COR-L47 (cell line): ENCODE measurements at regions not wholly inside any gene's neighbourhood (a gene's known extent, or its start where the extent isn't known, plus 50 kb on each side); places are given as distances from the start of the nearest gene placed in this dataset.

ENCODE experiments used
- DNase-seq: peaks from one replicate; lab custom pipeline; 2025; lab: John Stamatoyannopoulos, UW

DNA sequence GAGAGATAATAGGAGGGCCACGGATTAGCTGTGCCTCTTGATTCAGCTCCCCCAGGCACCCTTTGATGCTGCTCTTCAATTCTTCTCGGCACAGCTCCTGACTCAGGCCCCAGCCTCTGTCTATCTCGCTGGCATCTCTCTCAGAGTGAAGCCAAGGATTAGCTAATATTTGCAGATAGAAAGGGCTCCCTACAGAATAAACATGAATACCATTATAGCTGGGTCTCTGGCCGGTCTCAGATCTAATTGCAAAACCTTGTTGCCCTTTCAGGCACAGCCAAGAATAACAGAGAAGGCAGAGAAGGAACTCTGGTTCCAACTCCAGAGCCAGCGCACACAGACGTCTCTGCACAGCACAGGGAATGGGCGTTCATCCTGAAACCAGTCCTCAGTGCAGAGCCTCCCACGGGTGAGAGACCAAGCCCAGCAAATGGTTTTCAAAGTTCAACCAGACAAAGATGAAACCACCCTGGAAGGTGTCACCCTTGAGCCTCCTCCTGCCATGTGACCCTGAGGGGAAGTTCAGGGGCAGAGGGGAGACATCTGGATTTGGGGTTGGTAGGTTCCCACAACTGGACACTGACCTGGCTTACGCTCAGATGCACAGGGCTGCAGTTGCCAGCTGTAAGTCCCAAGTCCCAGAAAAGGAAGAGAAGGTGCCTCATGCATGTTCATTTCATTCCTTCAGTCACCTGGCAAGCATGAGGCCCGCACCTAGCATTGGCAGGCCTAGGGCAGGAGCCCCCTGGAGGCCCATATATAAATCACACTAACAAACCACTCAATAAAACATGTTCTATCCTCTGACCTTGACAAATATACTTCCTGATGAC lies 394.0 kb downstream of the NPHP4 start:
- DNase-seq: no peak

DNA sequence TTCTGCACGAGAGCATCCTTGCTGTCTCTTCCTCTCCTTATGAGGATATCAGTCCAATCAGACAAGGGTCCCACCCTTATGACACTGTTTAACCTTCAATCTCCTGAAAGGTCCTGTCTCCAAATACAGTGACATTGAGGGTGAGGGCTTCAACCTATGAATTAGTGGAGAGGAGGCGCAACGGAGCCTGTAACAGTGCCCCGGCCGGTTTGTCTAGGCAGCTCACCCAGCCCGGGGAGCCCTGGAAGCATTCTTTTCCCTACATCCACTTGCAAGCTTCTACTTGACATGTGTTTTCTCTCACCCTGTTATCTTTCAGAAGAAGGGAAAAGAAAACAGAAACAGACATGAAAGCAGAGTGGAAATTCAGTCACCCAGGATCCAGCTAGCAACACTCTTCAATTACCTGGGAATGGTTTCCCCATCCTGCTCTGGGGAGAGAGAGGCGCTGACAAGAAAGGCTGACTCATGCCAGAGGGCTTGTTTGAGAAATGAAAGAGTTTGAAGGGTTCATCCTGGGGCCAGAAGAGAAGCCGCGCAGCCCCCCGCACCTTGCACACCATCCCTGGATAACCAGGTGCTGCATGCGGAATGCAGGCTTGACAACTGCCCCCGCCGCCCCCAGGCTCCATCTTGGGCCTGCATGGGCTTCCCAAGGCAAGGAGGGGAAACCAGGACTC lies 394.9 kb downstream of the NPHP4 start:
- DNase-seq: no peak

DNA sequence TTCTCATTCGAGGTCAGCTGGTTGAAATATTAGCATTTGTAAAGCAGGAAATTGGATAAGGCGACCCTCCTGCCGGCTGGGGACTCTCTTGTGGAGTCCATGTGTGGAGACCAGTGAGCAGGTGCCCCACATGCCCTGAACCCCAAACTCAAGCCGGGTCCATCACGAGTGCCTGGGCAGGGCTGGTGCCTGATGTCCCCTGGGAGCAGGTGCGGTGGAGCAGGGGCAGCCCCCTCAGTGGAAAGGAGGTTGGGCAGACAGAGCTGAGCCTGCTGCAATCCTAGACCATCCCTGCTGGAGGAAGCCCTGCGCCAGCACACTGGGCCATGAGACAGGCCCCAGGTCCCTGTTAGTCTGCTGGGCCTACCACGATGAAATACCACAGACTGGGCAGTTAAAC lies 395.6 kb downstream of the NPHP4 start:
- no peak for DNase-seq

DNA sequence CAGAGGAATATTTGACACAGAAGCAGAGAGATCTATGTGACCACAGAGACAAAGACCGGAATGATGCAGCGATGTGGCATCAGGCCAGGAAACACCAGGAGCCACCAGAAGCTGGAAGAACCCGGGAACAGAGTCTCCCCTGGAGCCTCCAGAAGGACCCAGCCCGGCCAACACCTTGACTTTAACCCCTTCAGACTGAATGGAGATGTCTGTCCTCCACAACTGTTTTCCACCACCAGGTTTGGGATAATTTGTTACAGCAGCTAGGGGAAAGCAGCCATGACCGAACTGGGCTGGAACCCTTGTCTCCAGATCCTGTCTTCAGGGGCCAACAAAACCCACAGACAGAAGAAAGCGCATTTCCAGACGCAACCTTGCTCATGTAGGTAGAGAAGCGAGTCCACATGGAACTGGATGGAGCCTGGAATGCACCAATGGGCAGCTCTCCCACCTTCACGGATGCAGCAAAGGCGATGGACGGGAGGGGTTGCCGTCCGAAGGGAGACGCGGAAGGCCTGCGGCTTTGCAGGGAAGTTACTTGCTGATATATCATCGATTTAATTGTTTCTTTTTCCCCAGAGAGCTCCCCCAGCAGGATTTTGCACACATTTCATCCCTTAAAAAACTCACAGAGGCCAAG lies 396.6 kb downstream of the NPHP4 start:
- DNase-seq: no peak

DNA sequence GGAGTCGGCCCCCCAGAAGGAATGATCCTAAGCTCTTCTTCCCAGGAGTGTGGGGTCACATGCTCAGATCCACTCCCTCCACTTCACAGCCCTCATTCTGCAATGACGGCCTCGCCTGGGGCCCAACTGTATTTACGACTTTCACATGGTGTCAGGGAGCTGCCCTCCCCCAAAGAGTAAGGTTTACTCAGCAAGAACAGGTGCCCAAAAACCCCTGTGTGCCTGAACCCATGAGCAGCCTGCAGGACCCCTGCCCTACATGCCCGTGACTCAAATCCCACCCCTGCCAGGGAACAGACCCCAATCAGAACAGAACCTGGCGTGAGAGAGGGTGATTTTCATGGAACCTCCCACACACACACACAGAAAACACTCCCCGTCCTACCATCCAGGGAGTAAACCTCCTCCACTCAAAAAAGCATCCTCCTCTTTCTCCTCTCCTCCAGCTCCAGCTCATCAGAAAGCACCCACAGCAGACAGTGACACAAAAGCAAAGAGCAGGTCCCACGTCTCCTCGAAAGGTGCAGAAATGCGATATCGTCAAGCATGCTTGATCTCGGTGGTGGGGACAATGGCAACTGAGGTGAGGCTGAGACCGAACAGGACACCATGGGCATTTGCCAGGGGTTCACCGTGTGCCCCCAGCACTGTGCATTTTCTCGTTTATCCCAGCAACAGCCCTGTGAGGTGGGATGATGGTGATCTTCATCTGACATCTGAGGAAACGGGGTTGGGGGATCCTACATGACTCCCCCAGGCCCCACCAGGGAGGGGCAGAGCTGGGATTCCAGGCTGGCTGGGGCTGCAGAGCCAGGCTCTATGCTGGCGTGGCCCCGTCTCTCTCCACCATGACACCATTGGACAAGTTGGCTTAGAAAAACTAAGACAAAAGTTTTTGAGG lies 397.9 kb downstream of the NPHP4 start:
- DNase-seq: no peak

DNA sequence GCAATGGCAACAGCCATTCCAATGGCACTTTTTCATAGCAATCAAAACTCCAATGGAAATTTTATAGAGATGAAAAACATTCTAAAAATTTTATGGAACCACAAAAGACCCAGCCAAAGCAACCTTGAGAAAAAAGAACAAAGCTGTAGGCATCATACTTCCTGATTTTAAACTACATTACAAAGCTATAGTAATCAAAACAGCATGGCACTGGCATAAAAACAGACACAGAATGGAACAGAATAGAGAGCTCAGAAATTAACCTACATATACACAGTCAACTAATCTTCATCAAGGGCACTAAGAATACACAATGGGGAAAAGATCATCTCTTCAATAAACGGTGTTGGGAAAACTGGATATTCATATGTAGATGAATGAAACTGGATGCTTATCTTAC lies 401.5 kb downstream of the NPHP4 start:
- DNase-seq: no peak

DNA sequence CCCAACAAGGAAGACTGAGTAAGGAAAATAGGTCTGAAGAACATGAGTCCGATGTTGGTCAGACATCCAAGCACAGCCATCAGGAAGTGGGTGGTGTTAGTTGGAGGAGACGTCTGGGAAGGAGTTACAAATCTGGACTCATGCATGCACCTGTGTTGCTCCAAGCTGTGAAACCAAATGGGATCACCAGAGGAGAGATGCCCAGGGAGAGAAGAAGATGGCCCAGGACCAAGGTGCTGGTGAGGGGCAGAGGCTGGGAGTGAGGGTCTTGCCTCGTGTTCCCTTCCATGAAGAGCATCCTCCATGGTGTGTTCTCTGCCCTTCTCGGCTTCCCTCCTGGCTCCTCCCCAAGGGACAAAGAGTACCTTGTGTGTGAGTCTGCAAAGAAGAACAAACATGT lies 405.6 kb downstream of the NPHP4 start:
- no peak for DNase-seq

DNA sequence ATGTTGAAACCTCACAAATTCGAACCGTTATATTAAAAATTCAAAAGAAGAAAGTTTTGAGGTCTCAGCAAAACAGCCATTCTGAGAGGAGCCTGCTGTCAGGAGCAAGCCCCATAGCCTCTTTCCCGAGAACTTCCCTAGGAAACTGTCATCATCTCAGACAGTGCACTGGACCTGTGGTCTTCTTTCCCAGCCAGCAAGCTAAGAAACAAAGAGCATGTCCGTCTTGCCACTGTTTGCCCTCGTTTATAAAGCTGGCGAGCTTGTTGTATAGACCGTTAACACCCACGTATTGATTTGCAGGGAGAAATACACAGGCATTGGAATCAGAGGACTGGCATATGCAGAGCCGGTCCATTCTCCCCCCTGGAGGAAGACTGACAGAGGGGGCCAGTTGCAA lies 407.0 kb downstream of the NPHP4 start:
- DNase-seq: no peak

DNA sequence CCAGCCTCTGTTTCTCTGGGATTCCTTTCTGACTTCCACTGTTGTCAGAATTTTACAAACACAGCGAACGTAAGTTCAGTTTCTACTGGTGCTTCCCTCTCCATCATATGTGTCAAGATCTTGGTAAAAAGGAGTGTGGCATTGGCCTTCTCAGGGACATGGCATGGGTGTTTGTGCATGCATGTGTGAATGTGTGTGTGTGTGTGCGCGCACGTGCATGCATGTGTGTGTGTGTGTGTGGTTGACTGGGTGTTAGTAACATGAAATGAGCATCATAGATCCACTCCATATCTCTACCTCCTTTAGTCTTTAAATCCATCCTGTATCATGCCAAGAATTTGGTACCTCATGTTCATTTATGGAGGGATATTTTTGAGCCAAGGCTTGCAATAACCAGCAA lies 411.3 kb downstream of the NPHP4 start:
- no peak for DNase-seq

DNA sequence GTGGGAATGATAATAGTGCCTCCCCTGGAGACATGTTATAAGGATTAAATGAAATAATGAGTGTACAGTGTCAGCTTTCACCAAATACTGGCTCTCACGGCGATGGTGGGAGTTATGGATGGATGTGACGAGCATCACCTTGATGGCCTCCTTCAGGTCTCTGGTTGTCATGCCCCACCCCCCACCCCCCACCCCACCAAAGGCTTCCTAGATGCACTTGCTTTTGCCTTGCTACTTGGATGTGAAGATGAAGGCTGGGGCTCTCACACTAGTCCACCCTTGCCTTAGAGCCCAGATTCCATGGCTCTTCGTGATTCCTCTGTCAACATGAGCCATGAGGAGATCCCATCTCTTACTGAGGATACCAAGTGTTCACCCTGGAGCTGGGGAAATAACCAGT lies 412.3 kb downstream of the NPHP4 start:
- no peak for DNase-seq

DNA sequence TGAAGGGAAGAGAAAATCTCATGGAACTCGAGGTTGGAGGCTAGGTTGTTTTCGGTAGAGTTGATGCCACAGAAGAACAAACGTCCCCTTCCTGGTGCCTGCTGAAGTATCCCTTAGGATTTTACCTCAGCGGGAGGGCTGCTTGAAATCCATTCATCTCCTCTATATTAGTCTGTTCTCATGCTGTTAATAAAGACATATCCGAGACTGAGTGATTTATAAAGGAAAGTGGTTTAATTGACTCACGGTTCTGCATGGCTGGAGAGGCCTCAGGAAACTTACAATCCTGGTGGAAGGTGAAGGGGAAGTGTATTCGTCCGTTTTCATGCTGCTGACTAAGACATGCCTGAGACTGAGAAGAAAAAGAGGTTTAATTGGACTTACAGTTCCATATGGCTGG lies 413.5 kb downstream of the NPHP4 start:
- no peak for DNase-seq

DNA sequence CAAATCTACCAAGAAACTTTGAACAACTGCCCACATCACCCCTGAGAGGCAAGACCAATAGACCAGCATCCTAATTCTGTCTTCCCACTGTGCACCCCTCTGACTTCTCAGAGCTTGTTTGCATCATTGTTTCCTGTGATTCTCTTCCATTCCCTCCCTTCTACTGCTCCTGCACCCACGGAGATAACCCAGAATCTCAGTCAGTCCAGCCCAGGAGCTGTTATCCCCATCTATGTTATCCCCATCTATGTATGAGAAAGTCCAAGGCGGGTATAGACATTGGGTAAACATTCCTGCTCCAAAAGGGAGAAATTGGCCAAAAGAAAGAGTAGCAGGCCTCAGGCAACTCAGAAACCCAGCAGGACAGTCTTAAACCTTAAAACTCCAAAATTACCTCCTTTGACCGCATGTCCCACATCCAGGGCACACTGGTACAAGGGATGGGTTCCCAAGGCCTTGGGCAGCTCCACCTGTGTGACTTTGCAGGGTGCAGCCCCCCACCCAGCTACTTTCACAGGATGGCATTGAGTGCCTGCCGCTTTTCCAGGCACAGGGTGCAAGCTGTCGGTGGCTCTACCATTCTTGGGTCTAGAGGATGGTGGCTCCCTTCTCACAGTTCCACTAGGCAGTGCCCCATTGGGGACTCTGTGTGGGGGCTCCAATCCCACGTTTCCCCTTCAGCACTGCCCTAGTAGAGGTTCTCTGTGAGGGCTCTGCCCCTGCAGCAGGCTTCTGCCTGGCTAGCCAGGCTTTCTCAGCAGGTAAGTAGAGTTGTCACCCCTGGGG lies 414.8 kb downstream of the NPHP4 start:
- DNase-seq: no peak

DNA sequence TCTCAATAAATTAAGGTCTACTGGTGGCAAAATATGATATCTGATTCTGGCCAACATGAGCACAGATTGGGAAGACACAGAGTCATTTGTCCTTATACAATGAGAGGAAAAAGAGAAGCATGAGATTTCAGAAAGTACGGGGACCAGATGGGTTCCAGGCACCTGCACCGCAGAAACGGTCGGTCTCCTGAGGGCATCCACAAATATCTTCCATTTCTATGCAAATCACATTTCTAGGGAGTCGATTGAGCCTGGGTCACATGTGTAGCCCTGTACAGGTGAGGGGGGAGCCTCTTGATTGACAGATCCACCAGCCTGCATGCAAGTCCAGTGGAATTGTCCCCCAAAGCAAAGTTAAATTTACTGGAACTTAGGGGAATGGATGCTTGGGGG lies 415.6 kb downstream of the NPHP4 start:
- no peak for DNase-seq

DNA sequence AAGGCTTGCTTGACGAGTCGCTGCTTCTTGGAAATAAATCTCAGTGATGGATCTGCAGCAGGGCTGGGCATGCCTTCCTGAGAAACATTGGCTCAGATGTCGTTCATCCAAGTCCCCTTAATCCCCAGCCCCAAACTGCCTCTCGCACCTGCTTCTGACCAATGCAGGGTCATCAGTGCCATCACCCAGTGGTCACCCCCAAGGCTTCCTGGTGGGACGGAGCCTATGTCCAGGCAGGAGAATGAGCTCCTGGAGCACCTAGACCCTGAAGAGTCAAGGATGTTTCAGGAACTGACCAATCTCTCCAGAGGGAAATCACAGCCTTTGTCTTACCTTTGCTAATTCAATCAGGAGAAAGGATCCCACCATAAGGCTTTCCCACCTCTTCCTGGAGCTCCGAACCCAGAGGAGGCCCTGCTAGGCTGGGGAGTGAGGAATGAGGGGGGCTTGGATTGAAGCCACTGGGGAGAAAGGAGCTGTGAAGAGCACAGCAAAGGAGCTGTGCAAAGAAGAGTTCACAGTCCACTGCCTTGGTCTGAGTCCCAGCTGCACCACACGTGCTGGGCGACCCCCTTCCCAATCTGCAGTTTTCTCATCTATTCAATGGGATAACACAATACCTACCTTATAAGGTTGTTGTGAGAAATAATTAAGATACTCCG lies 416.1 kb downstream of the NPHP4 start:
- no peak for DNase-seq

DNA sequence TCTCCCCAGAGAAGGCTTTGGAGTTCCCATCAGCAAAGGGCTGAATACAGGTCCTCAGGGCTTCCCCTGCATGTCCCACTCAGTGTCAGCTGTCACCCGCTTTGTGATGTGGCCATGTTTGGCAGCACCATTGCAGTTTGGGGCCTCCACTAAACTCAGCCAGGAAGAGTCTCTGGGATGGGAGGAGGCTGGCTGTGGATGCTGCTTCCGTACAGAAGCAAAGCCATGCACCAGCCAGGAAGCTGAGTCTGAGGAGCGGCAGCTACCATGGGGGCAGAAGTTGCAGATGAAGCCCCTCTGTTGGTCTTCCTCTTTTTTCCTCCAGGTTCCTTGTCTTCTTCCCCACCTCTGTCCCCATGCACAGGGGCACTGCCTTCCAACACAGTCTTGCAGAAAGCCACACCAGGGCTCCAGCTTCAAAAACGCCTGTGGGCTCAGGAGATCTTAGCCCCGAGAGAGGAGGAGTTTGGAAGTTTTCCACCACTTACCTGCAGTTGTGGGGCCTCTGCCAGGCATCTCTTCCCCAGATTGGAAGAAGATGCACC lies 416.8 kb downstream of the NPHP4 start:
- no peak for DNase-seq

DNA sequence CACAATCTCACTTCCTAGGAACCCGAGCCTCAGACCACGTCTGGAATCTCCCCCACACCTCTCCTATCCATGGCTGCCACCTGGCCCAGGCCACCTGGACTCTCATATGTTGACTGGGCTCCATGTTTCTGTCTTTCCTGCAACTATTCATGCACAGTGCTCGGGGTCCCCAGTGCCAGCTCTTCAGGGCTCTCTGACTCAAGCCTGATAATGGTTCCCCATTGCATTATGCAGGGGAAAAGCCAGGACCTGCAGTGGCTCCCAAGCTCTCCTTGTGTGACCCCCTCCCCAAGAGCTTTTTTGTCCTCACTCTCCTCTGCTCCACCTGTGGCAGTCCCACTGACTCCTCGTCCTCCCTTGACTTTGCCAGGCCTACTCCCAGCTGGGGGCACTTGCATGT lies 417.6 kb downstream of the NPHP4 start:
- no peak for DNase-seq

DNA sequence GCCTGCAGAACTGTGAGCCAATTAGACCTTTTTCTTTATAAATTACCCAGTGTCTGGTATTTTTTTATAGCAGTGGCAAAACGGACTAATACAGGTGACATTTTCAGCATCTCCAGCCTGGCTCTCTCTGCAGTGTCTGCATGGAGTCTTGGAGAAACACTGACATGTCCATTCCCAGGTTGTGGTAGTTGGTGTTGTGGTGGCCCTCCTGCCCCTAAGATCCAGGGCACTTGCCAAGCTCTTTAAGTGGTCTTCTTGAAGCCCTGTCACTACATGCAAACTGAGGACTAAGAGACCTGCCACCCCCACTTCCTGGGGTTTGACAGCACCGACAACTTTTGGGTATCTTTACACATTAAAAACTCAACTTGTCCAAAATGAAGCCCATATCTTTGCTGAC lies 419.4 kb downstream of the NPHP4 start:
- no peak for DNase-seq

DNA sequence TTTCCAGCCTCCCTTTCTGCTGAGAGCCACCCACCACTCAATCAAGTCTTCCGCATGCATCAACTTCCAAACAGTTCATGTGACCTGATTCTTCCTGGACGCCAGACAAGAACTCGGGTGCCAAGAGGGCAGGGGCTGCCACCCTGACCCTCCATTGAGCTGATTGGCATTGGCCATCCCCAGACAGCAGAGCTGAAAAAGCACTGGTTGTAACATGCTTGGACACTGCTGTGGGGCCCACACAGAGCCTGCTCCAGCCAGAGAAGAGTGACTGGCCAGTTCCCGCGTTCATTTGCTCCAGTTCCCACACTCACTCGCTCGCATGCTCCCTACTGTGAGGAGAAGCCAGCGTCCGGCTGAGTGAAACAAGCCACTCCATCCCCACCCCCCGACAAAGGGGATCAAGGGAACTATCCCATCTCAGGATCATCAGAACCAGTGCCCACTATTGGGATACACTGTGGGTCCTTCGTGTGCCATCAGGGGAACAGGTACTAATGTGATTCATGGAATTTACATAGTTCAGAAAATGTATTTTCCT lies 420.3 kb downstream of the NPHP4 start:
- no peak for DNase-seq

DNA sequence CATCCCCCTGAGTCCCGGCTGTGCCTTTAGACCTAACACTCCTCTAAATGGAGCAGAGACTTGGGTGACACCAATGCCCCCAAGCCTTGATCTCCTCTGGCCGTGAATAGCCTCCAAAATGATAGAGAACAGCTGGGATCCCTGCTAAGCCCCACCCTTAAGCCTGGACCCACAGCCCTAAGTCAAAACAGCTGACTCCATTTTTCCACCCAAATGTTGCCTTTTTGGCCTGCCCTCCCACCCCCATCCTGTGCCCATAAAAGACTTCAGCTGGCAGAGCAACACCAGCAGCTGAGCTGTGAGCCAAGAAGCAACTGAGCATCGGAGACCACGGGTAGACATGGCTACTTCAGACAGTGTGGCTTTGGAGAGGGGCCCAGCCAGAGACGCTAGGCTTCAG lies 420.8 kb downstream of the NPHP4 start:
- DNase-seq: no peak

DNA sequence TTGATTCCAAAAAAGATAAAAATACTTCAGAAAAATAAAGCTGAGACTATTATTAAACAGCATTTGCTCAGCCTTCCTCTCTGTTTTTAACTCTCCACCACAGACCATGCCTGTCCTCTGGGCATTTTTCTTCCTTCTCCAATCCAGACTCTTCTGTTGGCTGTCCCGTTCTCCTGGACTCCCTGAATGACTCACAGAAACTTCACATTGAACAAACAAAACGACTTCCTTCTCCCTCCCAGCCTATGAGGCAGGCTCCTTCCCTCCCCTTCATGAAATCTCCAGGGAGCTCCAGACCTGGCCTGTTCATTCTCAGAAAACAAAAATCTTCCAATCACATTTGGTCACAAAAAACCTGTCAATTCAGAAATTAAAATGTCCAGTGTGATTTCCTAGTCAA lies 421.3 kb downstream of the NPHP4 start:
- no peak for DNase-seq
